H9 (cell line): ENCODE measurements at regions not wholly inside any gene's neighbourhood (a gene's known extent, or its start where the extent isn't known, plus 50 kb on each side); places are given as distances from the start of the nearest gene placed in this dataset.

Experiments
- DNase-seq: peaks from one replicate; pipeline ENCODE4 v3.0.0-alpha.2; 2017
- H2AFZ ChIP-seq: one replicate; pipeline ENCODE4 v1.6.1; 2013; ENCODE audit warnings: mild to moderate bottlenecking, low read length, control low read depth, moderate library complexity
- H2AK5ac ChIP-seq: 2 replicates; pipeline ENCODE4 v1.6.1; 2013; ENCODE audit warnings: low read length, control low read depth, mixed read lengths; ENCODE audit not compliant: insufficient read length
- H2BK120ac ChIP-seq: one replicate; pipeline ENCODE4 v1.6.1; 2013; ENCODE audit warnings: low read depth, mild to moderate bottlenecking, low read length, control low read depth, inconsistent platforms; ENCODE audit not compliant: poor library complexity, severe bottlenecking
- H2BK12ac ChIP-seq: 2 replicates; pipeline ENCODE4 v1.6.1; 2013; ENCODE audit warnings: low read length, control low read depth, mixed read lengths, low read depth; ENCODE audit not compliant: insufficient read length
- H2BK15ac ChIP-seq: 2 replicates; pipeline ENCODE4 v1.6.1; 2013; ENCODE audit warnings: low read depth, low read length, control low read depth
- H2BK20ac ChIP-seq: one replicate; pipeline ENCODE4 v1.6.1; 2013; ENCODE audit warnings: low read depth, mild to moderate bottlenecking, low read length, control low read depth, inconsistent platforms; ENCODE audit not compliant: poor library complexity, severe bottlenecking
- H2BK5ac ChIP-seq: 2 replicates; pipeline ENCODE4 v1.6.1; 2013; ENCODE audit warnings: low read length, control low read depth, mixed read lengths; ENCODE audit not compliant: insufficient read length
- H3K14ac ChIP-seq: 2 replicates; pipeline ENCODE4 v1.6.1; 2013; ENCODE audit warnings: low read length, control low read depth; ENCODE audit not compliant: insufficient read depth
- H3K18ac ChIP-seq: 2 replicates; pipeline ENCODE4 v1.6.1; 2013; ENCODE audit warnings: low read depth, mild to moderate bottlenecking, mixed read lengths, low read length, control low read depth; ENCODE audit not compliant: insufficient read length
- H3K23ac ChIP-seq: 2 replicates; pipeline ENCODE4 v1.6.1; 2013; ENCODE audit warnings: low read length, control low read depth, mixed read lengths, low read depth; ENCODE audit not compliant: insufficient read length
- H3K23me2 ChIP-seq: 2 replicates; pipeline ENCODE4 v1.6.1; 2013; ENCODE audit warnings: low read depth, mild to moderate bottlenecking, mixed read lengths, low read length, control low read depth; ENCODE audit not compliant: insufficient read length, poor library complexity, severe bottlenecking
- H3K27ac ChIP-seq: 2 replicates; pipeline ENCODE4 v1.5.1; 2013; ENCODE audit warnings: low read length, control low read depth, mixed read lengths, low read depth; ENCODE audit not compliant: insufficient read length
- H3K27me3 ChIP-seq: 2 replicates; pipeline ENCODE4 v1.6.1; 2013; ENCODE audit warnings: low read length, control low read depth, inconsistent platforms; ENCODE audit not compliant: insufficient read depth
- H3K4ac ChIP-seq: 2 replicates; pipeline ENCODE4 v1.6.1; 2013; ENCODE audit warnings: low read depth, mild to moderate bottlenecking, control low read depth, inconsistent platforms, low read length, moderate library complexity
- H3K4me1 ChIP-seq: 2 replicates; pipeline ENCODE4 v1.6.1; 2013; ENCODE audit warnings: low read length, control low read depth, inconsistent platforms; ENCODE audit not compliant: insufficient read depth
- H3K4me2 ChIP-seq: 2 replicates; pipeline ENCODE4 v1.6.1; 2013; ENCODE audit warnings: low read length, control low read depth, mixed read lengths; ENCODE audit not compliant: insufficient read length, insufficient read depth
- H3K56ac ChIP-seq: 2 replicates; pipeline ENCODE4 v1.6.1; 2013; ENCODE audit warnings: low read depth, mild to moderate bottlenecking, mixed read lengths, low read length, control low read depth; ENCODE audit not compliant: insufficient read length
- H3K79me1 ChIP-seq: 2 replicates; pipeline ENCODE4 v1.6.1; 2013; ENCODE audit warnings: low read depth, mild to moderate bottlenecking, moderate library complexity, low read length, control low read depth, inconsistent platforms; ENCODE audit not compliant: insufficient read depth, poor library complexity, severe bottlenecking
- H3K79me2 ChIP-seq: 2 replicates; pipeline ENCODE4 v1.6.1; 2013; ENCODE audit warnings: low read length, control low read depth, inconsistent platforms; ENCODE audit not compliant: insufficient read depth
- H3K9ac ChIP-seq: 2 replicates; pipeline ENCODE4 v1.6.1; 2013; ENCODE audit warnings: low read length, control low read depth, mixed read lengths; ENCODE audit not compliant: insufficient read length; ENCODE audit errors: extremely low read depth
- H3K9me3 ChIP-seq: one replicate; pipeline ENCODE4 v1.6.1; 2013; ENCODE audit warnings: low read depth, low read length, inconsistent platforms; ENCODE audit not compliant: control insufficient read depth
- H3T11ph ChIP-seq: one replicate; pipeline ENCODE4 v1.6.1; 2013; ENCODE audit warnings: mild to moderate bottlenecking, low read length, control low read depth, inconsistent platforms
- H4K20me1 ChIP-seq: one replicate; pipeline ENCODE4 v1.6.1; 2013; ENCODE audit not compliant: control insufficient read depth, insufficient read length, insufficient read depth
- H4K5ac ChIP-seq: 2 replicates; pipeline ENCODE4 v1.6.1; 2013; ENCODE audit warnings: low read depth, mild to moderate bottlenecking, mixed read lengths, low read length, control low read depth; ENCODE audit not compliant: insufficient read length
- H4K8ac ChIP-seq: replicated peaks from 2 replicates; pipeline ENCODE4 v1.6.1; 2013; ENCODE audit warnings: low read length, control low read depth, mixed read lengths, low read depth; ENCODE audit not compliant: insufficient read length
- H4K91ac ChIP-seq: 2 replicates; pipeline ENCODE4 v1.6.1; 2013; ENCODE audit warnings: low read depth, mild to moderate bottlenecking, moderate library complexity, mixed read lengths, low read length, control low read depth; ENCODE audit not compliant: insufficient read length
- H3K27ac Mint-ChIP-seq, 3 experiments: 2 replicates in 2 of 3; 3 replicates in 1 of 3; pipeline ENCODE4 v1.8.0; 2020 to 2021; ENCODE audit warnings: mixed read lengths in 3 of 3, mild to moderate bottlenecking in 1 of 3, moderate library complexity in 1 of 3
- H3K27me3 Mint-ChIP-seq: 2 replicates; pipeline ENCODE4 v1.8.0; 2021; ENCODE audit warnings: low read depth, mild to moderate bottlenecking, moderate library complexity, mixed read lengths
- H3K36me3 Mint-ChIP-seq, 3 experiments: 2 replicates in 2 of 3; 3 replicates in 1 of 3; pipeline ENCODE4 v1.8.0; 2020 to 2021; ENCODE audit warnings: low read depth in 3 of 3, mixed read lengths in 3 of 3; ENCODE audit not compliant: insufficient read depth in 1 of 3
- H3K4me1 Mint-ChIP-seq, 2 experiments: 2 replicates each; pipeline ENCODE4 v1.8.0; 2020; ENCODE audit warnings: mixed read lengths in 2 of 2
- H3K4me3 Mint-ChIP-seq, 2 experiments: 2 replicates in 1 of 2; 3 replicates in 1 of 2; pipeline ENCODE4 v1.8.0; 2020 to 2021; ENCODE audit warnings: mild to moderate bottlenecking in 2 of 2, mixed read lengths in 2 of 2, moderate library complexity in 1 of 2
- H3K9me3 Mint-ChIP-seq, 2 experiments: 2 replicates in 1 of 2; 3 replicates in 1 of 2; pipeline ENCODE4 v1.8.0; 2020; ENCODE audit warnings: mild to moderate bottlenecking in 2 of 2, mixed read lengths in 2 of 2, moderate library complexity in 1 of 2
- WGBS: extraction: QIAGEN DNeasy Blood & Tissue Kit; methylation state at CpG from one replicate; pipeline ENCODE4 v1.1.7; 2013; ENCODE audit warnings: missing lambda C conversion rate, low lambda C conversion rate, mixed read lengths; ENCODE audit not compliant: insufficient read length; ENCODE audit errors: extremely low coverage; 5-methylcytosine and 5-hydroxymethylcytosine counted together
- TF ChIP-seq, protein P1 (sequence below): fragments of 200-600 bp; sonication (generic); conservative IDR thresholded peaks from 3 replicates; pipeline ENCODE4 v1.8.0; 2021; ENCODE audit warnings: antibody characterized with exemption, mild to moderate bottlenecking

DNA sequence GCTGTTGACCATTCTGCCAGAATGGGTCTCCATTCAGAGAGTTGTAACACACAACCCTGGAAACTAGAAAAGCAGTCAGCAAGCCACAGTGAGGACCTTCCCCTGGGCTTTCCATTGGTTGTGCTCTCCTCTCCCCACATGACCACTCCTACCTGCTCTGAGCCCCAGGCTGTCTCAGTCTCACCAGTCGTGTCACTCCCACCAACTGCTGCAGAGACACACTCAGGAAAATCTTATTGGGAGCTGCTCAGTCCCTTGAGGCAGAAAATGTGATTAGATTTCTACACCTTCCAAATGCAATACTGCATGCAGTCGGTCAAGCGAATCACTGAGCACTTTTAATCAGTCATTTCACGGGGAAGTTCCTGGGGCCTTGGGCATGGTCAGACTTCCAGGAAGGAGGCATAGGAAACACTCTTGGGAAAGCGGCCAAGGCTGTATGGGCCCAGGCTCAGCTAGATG lies 284.2 kb upstream of the NMUR2 start:
- H3K23me2 ChIP-seq = no peaks in the 10 kb centered on the region
- H3K27ac Mint-ChIP-seq = 0 out of 7 replicates have a peak overlapping the region, but pooled peaks of 1 of the 3 experiments have one; percentile 36
- H2AK5ac ChIP-seq = no peak overlapping the region
- H3K27me3 ChIP-seq = no peaks in the 10 kb centered on the region
- H3K4me1 Mint-ChIP-seq = peaks cover 0 to 5% of the 10 kb centered on the region in 2 experiments; a peak in 3 of 4 replicates
- H3K9ac ChIP-seq = no peak overlapping the region
- no peaks in the 10 kb centered on the region for H3K79me1 ChIP-seq
- no peak overlapping the region for H3K4me3 Mint-ChIP-seq
- DNase-seq = peak; percentile 28
- peaks cover 23 to 24% of the 10 kb centered on the region in 2 experiments for H3K9me3 Mint-ChIP-seq
- H3K9me3 ChIP-seq = peaks cover 15% of the 10 kb centered on the region
- TF ChIP-seq, protein P1, sequence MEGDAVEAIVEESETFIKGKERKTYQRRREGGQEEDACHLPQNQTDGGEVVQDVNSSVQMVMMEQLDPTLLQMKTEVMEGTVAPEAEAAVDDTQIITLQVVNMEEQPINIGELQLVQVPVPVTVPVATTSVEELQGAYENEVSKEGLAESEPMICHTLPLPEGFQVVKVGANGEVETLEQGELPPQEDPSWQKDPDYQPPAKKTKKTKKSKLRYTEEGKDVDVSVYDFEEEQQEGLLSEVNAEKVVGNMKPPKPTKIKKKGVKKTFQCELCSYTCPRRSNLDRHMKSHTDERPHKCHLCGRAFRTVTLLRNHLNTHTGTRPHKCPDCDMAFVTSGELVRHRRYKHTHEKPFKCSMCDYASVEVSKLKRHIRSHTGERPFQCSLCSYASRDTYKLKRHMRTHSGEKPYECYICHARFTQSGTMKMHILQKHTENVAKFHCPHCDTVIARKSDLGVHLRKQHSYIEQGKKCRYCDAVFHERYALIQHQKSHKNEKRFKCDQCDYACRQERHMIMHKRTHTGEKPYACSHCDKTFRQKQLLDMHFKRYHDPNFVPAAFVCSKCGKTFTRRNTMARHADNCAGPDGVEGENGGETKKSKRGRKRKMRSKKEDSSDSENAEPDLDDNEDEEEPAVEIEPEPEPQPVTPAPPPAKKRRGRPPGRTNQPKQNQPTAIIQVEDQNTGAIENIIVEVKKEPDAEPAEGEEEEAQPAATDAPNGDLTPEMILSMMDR = no peak
- H4K20me1 ChIP-seq = no peaks in the 10 kb centered on the region
- no peak overlapping the region for H3K27ac ChIP-seq
- no peak overlapping the region for H3T11ph ChIP-seq
- no peak overlapping the region for H4K8ac ChIP-seq
- no peaks in the 10 kb centered on the region; the same call in none of the 2 replicates for H3K27me3 Mint-ChIP-seq
- no peak overlapping the region for H3K18ac ChIP-seq
- no peak overlapping the region for H3K14ac ChIP-seq
- H2BK15ac ChIP-seq = no peak overlapping the region
- no peak overlapping the region for H2BK5ac ChIP-seq
- H3K4me1 ChIP-seq = no peaks in the 10 kb centered on the region; the same call in 1 of the 2 replicates
- no peaks in the 10 kb centered on the region for H3K79me2 ChIP-seq
- H3K4me2 ChIP-seq = no peak overlapping the region
- no peak overlapping the region for H3K4ac ChIP-seq
- H2BK20ac ChIP-seq = no peak overlapping the region
- H2BK120ac ChIP-seq = no peak overlapping the region
- no peak overlapping the region for H3K56ac ChIP-seq
- H3K23ac ChIP-seq = no peak overlapping the region
- no peak overlapping the region for H2BK12ac ChIP-seq
- H2AFZ ChIP-seq = no peak overlapping the region
- no CpG with 5 or more reads among the region's 5 CpGs for WGBS
- H4K5ac ChIP-seq = no peak overlapping the region
- H4K91ac ChIP-seq = no peak overlapping the region
- peaks cover 9 to 23% (median 12%) of the 10 kb centered on the region in 3 experiments; a peak in 6 of 7 replicates for H3K36me3 Mint-ChIP-seq
